ENCODE measurements at regions not wholly inside any gene's neighbourhood (a gene's known extent, or its start where the extent isn't known, plus 50 kb on each side); places are given as distances from the start of the nearest gene placed in this dataset.

DNA sequence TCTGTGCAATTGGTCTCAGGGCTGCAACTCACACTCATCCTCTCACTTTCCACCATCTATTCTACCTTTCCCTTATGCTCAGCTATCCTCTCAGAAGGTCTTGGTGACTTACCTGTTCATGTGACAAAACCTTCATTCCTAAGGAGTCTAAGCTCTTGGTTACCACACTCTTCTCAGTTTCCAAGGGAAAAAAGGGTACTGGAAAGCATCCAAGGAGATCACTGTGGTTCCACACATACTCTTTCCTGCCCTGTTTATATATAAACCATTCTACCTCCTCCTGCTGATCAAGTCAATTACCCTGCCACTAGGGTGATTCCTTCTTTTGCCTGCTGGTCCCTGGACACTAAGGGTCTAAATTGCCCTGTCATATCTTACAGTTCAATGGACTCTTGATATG, 57.2 kb upstream of the MAML3 start:
- no peak for DNase-seq

DNA sequence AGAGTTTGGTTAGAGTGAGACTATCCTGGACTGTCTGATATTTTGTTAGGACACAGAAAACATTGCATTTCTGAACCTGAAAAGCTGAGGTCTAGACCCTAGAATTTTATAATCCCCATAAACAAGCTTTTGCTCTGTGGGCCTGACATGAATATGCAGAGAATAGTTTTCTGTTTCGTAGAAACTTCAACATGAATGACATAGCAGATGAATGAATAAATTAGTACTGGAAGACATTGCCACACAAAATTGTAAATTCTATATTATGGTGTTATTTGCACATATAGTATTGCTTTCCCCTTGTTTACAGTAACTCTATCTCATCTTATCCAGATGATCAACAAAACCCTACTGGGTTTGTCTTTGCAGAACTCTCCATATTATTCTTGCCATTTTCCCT, 54.9 kb upstream of the MAML3 start:
- DNase-seq = no peak

Measured in stimulated activated CD4-positive, alpha-beta T cell treated with anti-CD3 and anti-CD28 coated beads, Interleukin-15, amount 100 ng/mL, for 24 hours (primary cell).